NCI-H2029 treated with DMSO at 0.1 percent for 48 hours (cell line): ENCODE measurements at regions not wholly inside any gene's neighbourhood (a gene's known extent, or its start where the extent isn't known, plus 50 kb on each side); places are given as distances from the start of the nearest gene placed in this dataset.
"Not testable (repeated sequence)": the region's sequence is repeated elsewhere in the genome, so short reads cannot be mapped to it uniquely, and the experiment has no call there.

ENCODE experiments used
- DNase-seq: peaks from one replicate; lab custom pipeline; 2025; lab: John Stamatoyannopoulos, UW

GRCh38 chr5:1636208-1636770, 112.5 kb upstream of the LPCAT1 start:
- not testable (repeated sequence) for DNase-seq

- not testable (repeated sequence) for DNase-seq
Measured at GRCh38 chr5:1635477-1635876, 111.7 kb upstream of the LPCAT1 start.

- DNase-seq: no peak
Measured at GRCh38 chr5:1634337-1634661, 110.5 kb upstream of the LPCAT1 start.

GRCh38 chr5:1633605-1634336, 110.0 kb upstream of the LPCAT1 start:
- DNase-seq: peak; percentile 25

GRCh38 chr5:1631004-1631403, 107.2 kb upstream of the LPCAT1 start:
- not testable (repeated sequence) for DNase-seq

- DNase-seq: not testable (repeated sequence)
Measured at GRCh38 chr5:1626397-1626796, 102.6 kb upstream of the LPCAT1 start.

- DNase-seq: not testable (repeated sequence)
Measured at GRCh38 chr5:1619531-1619930, 95.8 kb upstream of the LPCAT1 start.

- not testable (repeated sequence) for DNase-seq
Measured at GRCh38 chr5:1618296-1618865, 94.6 kb upstream of the LPCAT1 start.

- DNase-seq: not testable (repeated sequence)
Measured at GRCh38 chr5:1617236-1617755, 93.5 kb upstream of the LPCAT1 start.

GRCh38 chr5:1613515-1613914, 89.8 kb upstream of the LPCAT1 start:
- DNase-seq: not testable (repeated sequence)

- DNase-seq: not testable (repeated sequence)
Measured at GRCh38 chr5:1610526-1610925, 86.8 kb upstream of the LPCAT1 start.

GRCh38 chr5:1609111-1609510, 85.4 kb upstream of the LPCAT1 start:
- peak; percentile 31 for DNase-seq

- not testable (repeated sequence) for DNase-seq
Measured at GRCh38 chr5:1608336-1608735, 84.6 kb upstream of the LPCAT1 start.

- DNase-seq: not testable (repeated sequence)
Measured at GRCh38 chr5:1606951-1607350, 83.2 kb upstream of the LPCAT1 start.

GRCh38 chr5:1603916-1604315, 80.2 kb upstream of the LPCAT1 start:
- DNase-seq: peak; percentile 66

- DNase-seq: peak; percentile 81
Measured at GRCh38 chr5:1601565-1601964, 77.8 kb upstream of the LPCAT1 start.

GRCh38 chr5:1598950-1599737, 75.4 kb upstream of the LPCAT1 start:
- not testable (repeated sequence) for DNase-seq

GRCh38 chr5:1597093-1597473, 73.3 kb upstream of the LPCAT1 start:
- DNase-seq: not testable (repeated sequence)

- DNase-seq: not testable (repeated sequence)
Measured at GRCh38 chr5:1596462-1597092, 72.8 kb upstream of the LPCAT1 start.

GRCh38 chr5:1594357-1595106, 70.8 kb upstream of the LPCAT1 start:
- DNase-seq: peak; percentile 44

- DNase-seq: no peak
Measured at GRCh38 chr5:1593903-1594356, 70.2 kb upstream of the LPCAT1 start.
